GM23338 (cell line): ENCODE measurements at regions not wholly inside any gene's neighbourhood (a gene's known extent, or its start where the extent isn't known, plus 50 kb on each side); places are given as distances from the start of the nearest gene placed in this dataset.

ENCODE experiments used
- ATAC-seq: fragments of 200-7000 bp; cut with Tn5 transposase; 3 replicates; pipeline ENCODE4 v1.9.1; 2020
- DNase-seq: peaks from one replicate; pipeline ENCODE4 v3.0.0-alpha.2; 2015; ENCODE audit warnings: low spot score
- H2AFZ ChIP-seq: fragments of 200-600 bp; sonication (generic); 2 replicates; pipeline ENCODE4 v1.8.0; 2016; ENCODE audit warnings: antibody characterized with exemption, mild to moderate bottlenecking, moderate library complexity
- H3F3A ChIP-seq: fragments of 200-600 bp; sonication (generic); replicated peaks from 2 replicates; pipeline ENCODE4 v1.8.0; 2017; ENCODE audit warnings: antibody characterized with exemption, mixed run types, low read depth
- H3K27ac ChIP-seq: fragments of 200-600 bp; sonication (generic); 2 replicates; pipeline ENCODE4 v1.6.1; 2016; ENCODE audit warnings: low read depth
- H3K27me3 ChIP-seq: fragments of 200-600 bp; sonication (generic); 2 replicates; pipeline ENCODE4 v1.8.0; 2016; ENCODE audit warnings: mild to moderate bottlenecking, mixed run types, moderate library complexity; ENCODE audit not compliant: insufficient read depth
- H3K36me3 ChIP-seq: fragments of 200-600 bp; sonication (generic); 2 replicates; pipeline ENCODE4 v1.8.0; 2016; ENCODE audit warnings: mild to moderate bottlenecking; ENCODE audit not compliant: insufficient read depth
- H3K4me1 ChIP-seq: fragments of 200-600 bp; sonication (generic); 2 replicates; pipeline ENCODE4 v1.8.0; 2016; ENCODE audit warnings: mild to moderate bottlenecking, moderate library complexity; ENCODE audit not compliant: insufficient read depth
- H3K4me2 ChIP-seq: fragments of 200-600 bp; sonication (generic); 2 replicates; pipeline ENCODE4 v1.7.1; 2017; ENCODE audit warnings: mixed run types
- H3K4me3 ChIP-seq: fragments of 200-600 bp; sonication (generic); 2 replicates; pipeline ENCODE4 v1.6.1; 2016; ENCODE audit warnings: mixed run types
- H3K79me2 ChIP-seq: fragments of 200-600 bp; sonication (generic); replicated peaks from 2 replicates; pipeline ENCODE4 v1.8.0; 2017; ENCODE audit warnings: mild to moderate bottlenecking; ENCODE audit not compliant: insufficient read depth
- H3K9me2 ChIP-seq: fragments of 200-600 bp; sonication (generic); 2 replicates; pipeline ENCODE4 v1.8.0; 2017; ENCODE audit not compliant: insufficient read depth
- H4K20me1 ChIP-seq: fragments of 200-600 bp; sonication (generic); replicated peaks from 2 replicates; pipeline ENCODE4 v1.8.0; 2017; ENCODE audit warnings: mild to moderate bottlenecking; ENCODE audit not compliant: insufficient read depth
- H3K27ac Mint-ChIP-seq: 2 replicates; pipeline ENCODE4 v1.8.0; 2020; ENCODE audit warnings: inconsistent platforms, mild to moderate bottlenecking, moderate library complexity, mixed read lengths
- H3K27me3 Mint-ChIP-seq: 3 replicates; pipeline ENCODE4 v1.8.0; 2022; ENCODE audit warnings: low read depth, mild to moderate bottlenecking, moderate library complexity, mixed read lengths, inconsistent platforms; ENCODE audit not compliant: insufficient read depth, poor library complexity
- H3K36me3 Mint-ChIP-seq: 3 replicates; pipeline ENCODE4 v1.8.0; 2021; ENCODE audit warnings: low read depth, mild to moderate bottlenecking, inconsistent platforms, moderate library complexity, mixed read lengths
- H3K4me1 Mint-ChIP-seq: 3 replicates; pipeline ENCODE4 v1.8.0; 2020; ENCODE audit warnings: mild to moderate bottlenecking, inconsistent platforms, mixed read lengths
- H3K4me3 Mint-ChIP-seq: 3 replicates; pipeline ENCODE4 v1.8.0; 2021; ENCODE audit warnings: moderate library complexity, mild to moderate bottlenecking, inconsistent platforms, mixed read lengths
- H3K9me3 Mint-ChIP-seq: 3 replicates; pipeline ENCODE4 v1.8.0; 2020; ENCODE audit warnings: moderate library complexity, mild to moderate bottlenecking, inconsistent platforms, mixed read lengths
- CREB1 ChIP-seq: fragments of 250-450 bp; sonication (Bioruptor Pico); IDR thresholded peaks from 2 replicates; pipeline ENCODE4 v1.5.0; 2020; ENCODE audit warnings: low read depth, mild to moderate bottlenecking, moderate library complexity
- CTCF ChIP-seq, 2 experiments: fragments of 200-600 bp in 1 of 2; sonication (generic) in 1 of 2; conservative IDR thresholded peaks; 2 replicates each; pipeline versions ENCODE4 v1.5.1 to v1.6.1; 2016 to 2017; ENCODE audit warnings: antibody characterized with exemption in 2 of 2, low read depth in 2 of 2, mild to moderate bottlenecking in 2 of 2, moderate library complexity in 1 of 2
- ETS1 ChIP-seq: IDR thresholded peaks from 2 replicates; pipeline ENCODE4 v1.6.1; 2016; ENCODE audit warnings: antibody characterized with exemption
- EZH2 ChIP-seq: fragments of 200-600 bp; sonication (generic); IDR thresholded peaks from one replicate; pipeline ENCODE4 v1.8.0; 2017; ENCODE audit warnings: antibody characterized with exemption, mild to moderate bottlenecking, low read depth; ENCODE audit not compliant: unreplicated experiment
- EZH2phosphoT487 ChIP-seq: fragments of 200-600 bp; sonication (generic); IDR thresholded peaks from one replicate; pipeline ENCODE4 v1.8.1; 2018; ENCODE audit warnings: antibody characterized with exemption; ENCODE audit not compliant: unreplicated experiment
- JUNB ChIP-seq: IDR thresholded peaks from one replicate; pipeline ENCODE4 v1.6.1; 2016; ENCODE audit warnings: antibody characterized with exemption; ENCODE audit not compliant: unreplicated experiment
- NANOG ChIP-seq: IDR thresholded peaks from 2 replicates; pipeline ENCODE4 v1.6.1; 2016; ENCODE audit warnings: antibody characterized with exemption, borderline replicate concordance
- POLR2AphosphoS5 ChIP-seq: IDR thresholded peaks from 2 replicates; pipeline ENCODE4 v1.6.1; 2016; ENCODE audit warnings: antibody characterized with exemption, low read depth
- REST ChIP-seq: IDR thresholded peaks from one replicate; pipeline ENCODE4 v1.6.1; 2018; ENCODE audit warnings: antibody characterized with exemption; ENCODE audit not compliant: unreplicated experiment
- ZNF114 ChIP-seq: fragments of 250-450 bp; sonication (Bioruptor Pico); IDR thresholded peaks from 2 replicates; pipeline ENCODE4 v1.5.0; 2020; ENCODE audit warnings: mild to moderate bottlenecking, moderate library complexity
- ZNF331 ChIP-seq: fragments of 250-450 bp; sonication (Bioruptor Pico); IDR thresholded peaks from 2 replicates; pipeline ENCODE4 v1.5.0; 2020; ENCODE audit warnings: low read depth, mild to moderate bottlenecking, moderate library complexity
- ZNF462 ChIP-seq: fragments of 250-450 bp; sonication (Bioruptor Pico); IDR thresholded peaks from 2 replicates; pipeline ENCODE4 v1.5.0; 2020; ENCODE audit warnings: mild to moderate bottlenecking, moderate library complexity

DNA sequence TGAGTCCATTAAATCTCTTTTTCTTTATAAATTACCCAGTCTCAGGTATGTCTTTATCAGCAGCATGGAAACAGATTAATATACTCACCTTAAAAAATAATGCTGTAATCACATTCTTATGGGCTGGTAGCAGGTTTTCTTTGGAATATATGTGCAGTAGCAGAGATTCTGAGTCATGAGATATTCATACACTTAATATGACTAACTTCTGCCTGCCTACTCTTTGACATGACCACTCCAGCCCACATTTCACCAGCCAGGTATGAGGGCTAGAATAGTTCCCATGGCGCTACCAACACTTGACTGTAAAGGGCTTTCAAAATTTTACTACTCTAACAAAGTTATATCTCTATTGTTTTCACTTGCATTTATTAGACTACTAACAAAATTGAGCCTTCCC is 74.1 kb upstream of the GHR start (continued):
- TF ChIP-seq REST (no peak), EZH2 (no peak), ETS1 (no peak), EZH2phosphoT487 (no peak), POLR2AphosphoS5 (no peak), NANOG (no peak)

GRCh38 chr5:42351956-42352355 is 71.3 kb upstream of the GHR start:
- Histone ChIP-seq H3K4me3 (no peak overlapping the region), H3K27ac (no peak overlapping the region), H3K79me2 (no peaks in the 10 kb centered on the region), H3K4me2 (no peak overlapping the region), H3K9me2 (peaks cover 3% of the 10 kb centered on the region), H3F3A (no peaks in the 10 kb centered on the region), H2AFZ (no peak overlapping the region), H3K27me3 (no peaks in the 10 kb centered on the region), H3K36me3 (no peaks in the 10 kb centered on the region), H3K4me1 (no peaks in the 10 kb centered on the region), H4K20me1 (no peaks in the 10 kb centered on the region)
- no peaks in the 10 kb centered on the region for H3K4me1 Mint-ChIP-seq
- H3K36me3 Mint-ChIP-seq: peaks cover 28% of the 10 kb centered on the region
- DNase-seq (no peak), ATAC-seq (no peak)
- H3K27me3 Mint-ChIP-seq: peaks cover 3% of the 10 kb centered on the region
- no peak overlapping the region for H3K4me3 Mint-ChIP-seq
- peaks cover 76% of the 10 kb centered on the region for H3K9me3 Mint-ChIP-seq
- no peak overlapping the region for H3K27ac Mint-ChIP-seq
- no peak for TF ChIP-seq EZH2
- no peak for TF ChIP-seq ETS1
- no peak for TF ChIP-seq ZNF331
- no peak for TF ChIP-seq ZNF114 (CRISPR knock-in tag)
- TF ChIP-seq CTCF (conservative IDR thresholded peaks at IDR 0.05; ENCODE audit: low read depth in 2 of 2): no peak
- no peak for TF ChIP-seq JUNB
- no peak for TF ChIP-seq ZNF462 (CRISPR knock-in tag)
- TF ChIP-seq CREB1: no peak
- TF ChIP-seq POLR2AphosphoS5: no peak
- no peak for TF ChIP-seq NANOG
